ENCODE measurements at regions not wholly inside any gene's neighbourhood (a gene's known extent, or its start where the extent isn't known, plus 50 kb on each side); places are given as distances from the start of the nearest gene placed in this dataset.

DNA sequence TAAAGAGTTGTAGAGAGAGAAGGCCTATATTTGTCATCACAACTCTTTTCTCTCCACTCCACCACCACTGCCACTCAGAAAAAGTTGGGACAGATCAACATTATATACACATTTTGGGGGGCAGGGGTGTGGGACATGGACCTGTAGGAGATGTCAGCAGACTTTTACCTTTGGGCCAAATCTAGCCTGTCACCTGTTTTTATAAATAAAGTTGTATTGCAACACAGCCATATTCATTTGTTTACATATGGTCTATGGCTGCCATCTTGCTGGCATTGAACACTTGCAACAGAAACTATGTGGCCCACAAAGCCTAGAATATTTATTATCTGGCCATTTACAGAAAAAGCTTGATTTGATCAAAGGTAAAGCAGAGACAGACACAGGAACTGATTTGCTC lies 250.7 kb downstream of the BTG1 start:
- H3K27me3 ChIP-seq (ENCODE audit: insufficient read depth, low read depth) = no peaks in the 10 kb centered on the region

DNA sequence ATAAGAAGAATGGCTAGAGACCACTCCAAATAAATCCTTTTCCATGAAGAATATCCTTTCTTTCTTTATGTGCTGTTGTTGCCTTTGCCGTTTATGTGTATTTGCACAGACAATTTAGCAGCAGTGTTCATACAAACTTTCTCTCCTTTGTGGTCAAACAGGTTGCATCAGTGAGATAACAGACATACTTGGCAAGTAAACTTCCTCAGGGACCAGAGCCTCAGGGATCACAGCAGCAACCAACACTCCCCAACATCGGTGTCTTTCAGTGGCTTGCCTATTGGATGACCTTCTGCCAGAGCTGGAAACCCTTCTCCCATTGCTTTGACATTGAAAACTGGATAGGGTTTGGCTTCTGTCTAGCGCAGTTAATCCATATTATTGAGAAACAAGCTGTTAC lies 252.2 kb downstream of the BTG1 start:
- Histone ChIP-seq H3K4me2 (no peak overlapping the region), H3K4me3 (IDR thresholded peaks at IDR 0.05; ENCODE audit: insufficient read depth, low read depth, low read length) (no peak overlapping the region), H3K27me3 (ENCODE audit: insufficient read depth, low read depth) (no peaks in the 10 kb centered on the region), H3K27ac (no peak overlapping the region), H3K4me1 (ENCODE audit: low read depth, poor library complexity, severe bottlenecking) (no peaks in the 10 kb centered on the region), H3K36me3 (ENCODE audit: insufficient read depth) (no peaks in the 10 kb centered on the region), H2AFZ (ENCODE audit: low read depth) (no peak overlapping the region), H3K9ac (no peak overlapping the region), H3K79me2 (ENCODE audit: insufficient read depth, low read depth) (no peaks in the 10 kb centered on the region), H4K20me1 (ENCODE audit: insufficient read depth) (no peaks in the 10 kb centered on the region)
- TF ChIP-seq, protein P1, sequence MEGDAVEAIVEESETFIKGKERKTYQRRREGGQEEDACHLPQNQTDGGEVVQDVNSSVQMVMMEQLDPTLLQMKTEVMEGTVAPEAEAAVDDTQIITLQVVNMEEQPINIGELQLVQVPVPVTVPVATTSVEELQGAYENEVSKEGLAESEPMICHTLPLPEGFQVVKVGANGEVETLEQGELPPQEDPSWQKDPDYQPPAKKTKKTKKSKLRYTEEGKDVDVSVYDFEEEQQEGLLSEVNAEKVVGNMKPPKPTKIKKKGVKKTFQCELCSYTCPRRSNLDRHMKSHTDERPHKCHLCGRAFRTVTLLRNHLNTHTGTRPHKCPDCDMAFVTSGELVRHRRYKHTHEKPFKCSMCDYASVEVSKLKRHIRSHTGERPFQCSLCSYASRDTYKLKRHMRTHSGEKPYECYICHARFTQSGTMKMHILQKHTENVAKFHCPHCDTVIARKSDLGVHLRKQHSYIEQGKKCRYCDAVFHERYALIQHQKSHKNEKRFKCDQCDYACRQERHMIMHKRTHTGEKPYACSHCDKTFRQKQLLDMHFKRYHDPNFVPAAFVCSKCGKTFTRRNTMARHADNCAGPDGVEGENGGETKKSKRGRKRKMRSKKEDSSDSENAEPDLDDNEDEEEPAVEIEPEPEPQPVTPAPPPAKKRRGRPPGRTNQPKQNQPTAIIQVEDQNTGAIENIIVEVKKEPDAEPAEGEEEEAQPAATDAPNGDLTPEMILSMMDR (conservative IDR thresholded peaks at IDR 0.05; ENCODE audit: low read depth, low read length) = no peak

More for the DNA sequence above, 250.7 kb downstream of the BTG1 start:
- Histone ChIP-seq H3K9ac (no peak overlapping the region), H3K36me3 (ENCODE audit: insufficient read depth) (no peaks in the 10 kb centered on the region), H3K79me2 (ENCODE audit: insufficient read depth, low read depth) (no peaks in the 10 kb centered on the region), H3K4me1 (ENCODE audit: low read depth, poor library complexity, severe bottlenecking) (no peaks in the 10 kb centered on the region), H4K20me1 (ENCODE audit: insufficient read depth) (no peaks in the 10 kb centered on the region), H3K27ac (no peak overlapping the region), H3K4me2 (no peak overlapping the region), H2AFZ (ENCODE audit: low read depth) (no peak overlapping the region), H3K4me3 (IDR thresholded peaks at IDR 0.05; ENCODE audit: insufficient read depth, low read depth, low read length) (no peak overlapping the region)
- TF ChIP-seq, protein P1 (conservative IDR thresholded peaks at IDR 0.05; ENCODE audit: low read depth, low read length) = no peak

DNA sequence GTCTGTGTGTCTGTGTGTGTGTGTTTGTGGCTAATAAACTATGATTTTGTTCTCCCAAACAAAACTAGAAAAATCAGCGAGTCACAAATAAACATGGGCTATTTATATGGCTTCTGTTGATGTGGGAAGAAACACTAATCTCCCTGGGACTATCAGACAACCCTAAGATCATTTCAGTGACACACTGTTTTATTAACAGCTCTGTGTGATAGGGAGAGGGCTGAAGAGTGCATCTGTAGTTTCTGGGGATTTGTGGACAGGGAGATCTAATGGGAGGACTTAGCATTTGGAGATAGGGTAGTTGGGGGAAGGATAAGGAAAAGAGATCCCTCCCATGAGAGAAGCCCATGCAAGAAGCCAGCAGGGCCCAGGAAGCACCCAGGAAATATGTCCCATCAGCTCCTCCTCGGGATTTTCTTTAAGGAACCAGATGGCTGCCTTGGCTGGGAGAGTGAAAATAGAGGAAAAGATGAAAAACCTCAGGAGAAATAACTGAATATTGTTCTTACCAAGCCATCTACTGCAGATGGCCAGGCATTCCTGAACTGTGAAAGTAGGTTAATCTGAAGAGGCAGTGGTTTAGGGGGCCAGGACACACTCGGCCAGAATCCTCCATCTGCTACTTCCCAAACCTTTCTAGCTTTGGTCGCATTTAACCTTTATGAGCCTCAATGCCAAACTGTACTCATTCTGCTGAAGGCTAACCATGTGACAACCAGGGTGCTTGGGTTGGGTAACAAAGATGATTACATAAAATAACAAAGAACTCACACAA lies 253.4 kb downstream of the BTG1 start:
- Histone ChIP-seq H3K9ac (no peak overlapping the region), H3K36me3 (ENCODE audit: insufficient read depth) (no peaks in the 10 kb centered on the region), H3K4me3 (IDR thresholded peaks at IDR 0.05; ENCODE audit: insufficient read depth, low read depth, low read length) (no peak overlapping the region), H3K27me3 (ENCODE audit: insufficient read depth, low read depth) (no peaks in the 10 kb centered on the region), H3K4me1 (ENCODE audit: low read depth, poor library complexity, severe bottlenecking) (no peaks in the 10 kb centered on the region), H3K4me2 (no peak overlapping the region), H3K27ac (no peak overlapping the region), H3K79me2 (ENCODE audit: insufficient read depth, low read depth) (no peaks in the 10 kb centered on the region), H2AFZ (ENCODE audit: low read depth) (no peak overlapping the region), H4K20me1 (ENCODE audit: insufficient read depth) (no peaks in the 10 kb centered on the region)
- TF ChIP-seq, protein P1 (conservative IDR thresholded peaks at IDR 0.05; ENCODE audit: low read depth, low read length) = no peak

DNA sequence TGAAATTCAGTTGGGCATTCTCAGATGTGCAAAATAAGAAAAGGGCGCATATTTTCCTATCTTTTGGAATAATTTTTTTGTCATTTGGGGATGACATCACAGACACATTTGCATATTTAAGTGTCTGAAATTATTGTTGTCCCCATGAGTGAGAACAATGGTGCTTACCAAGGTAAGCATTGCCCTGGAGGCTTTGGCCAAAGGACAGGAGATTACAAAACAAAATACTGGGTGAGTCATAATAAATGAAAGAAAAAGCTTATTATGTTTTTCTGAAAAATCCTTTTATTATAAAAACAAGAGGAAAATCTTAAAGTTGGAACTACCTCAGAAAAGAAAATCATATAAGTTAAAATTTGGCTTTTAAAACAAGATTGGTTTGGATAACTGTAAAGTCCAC lies 254.9 kb downstream of the BTG1 start:
- Histone ChIP-seq H3K4me3 (IDR thresholded peaks at IDR 0.05; ENCODE audit: insufficient read depth, low read depth, low read length) (no peak overlapping the region), H3K27me3 (ENCODE audit: insufficient read depth, low read depth) (no peaks in the 10 kb centered on the region), H3K9ac (no peak overlapping the region), H4K20me1 (ENCODE audit: insufficient read depth) (no peaks in the 10 kb centered on the region), H3K4me2 (no peak overlapping the region), H3K79me2 (ENCODE audit: insufficient read depth, low read depth) (no peaks in the 10 kb centered on the region), H2AFZ (ENCODE audit: low read depth) (no peak overlapping the region), H3K4me1 (ENCODE audit: low read depth, poor library complexity, severe bottlenecking) (no peaks in the 10 kb centered on the region), H3K36me3 (ENCODE audit: insufficient read depth) (no peaks in the 10 kb centered on the region), H3K27ac (no peak overlapping the region)
- TF ChIP-seq, protein P1 (conservative IDR thresholded peaks at IDR 0.05; ENCODE audit: low read depth, low read length) = no peak

Data from KMS-11 (cell line).